ENCODE measurements at regions not wholly inside any gene's neighbourhood (a gene's known extent, or its start where the extent isn't known, plus 50 kb on each side); places are given as distances from the start of the nearest gene placed in this dataset.
"Not testable (repeated sequence)": the region's sequence is repeated elsewhere in the genome, so short reads cannot be mapped to it uniquely, and the experiment has no call there.

- Mint-ChIP-seq H3K9me3 (no peaks in the 10 kb centered on the region), H3K4me3 (no peak overlapping the region), H3K4me1 (no peaks in the 10 kb centered on the region), H3K27ac (no peak overlapping the region), H3K36me3 (no peaks in the 10 kb centered on the region)
- ATAC-seq (no peak), DNase-seq (ENCODE audit: low spot score in 2 of 2) (no peak)
Measured at GRCh38 chr4:109378511-109378910, 55.1 kb upstream of the SEC24B start.

DNA sequence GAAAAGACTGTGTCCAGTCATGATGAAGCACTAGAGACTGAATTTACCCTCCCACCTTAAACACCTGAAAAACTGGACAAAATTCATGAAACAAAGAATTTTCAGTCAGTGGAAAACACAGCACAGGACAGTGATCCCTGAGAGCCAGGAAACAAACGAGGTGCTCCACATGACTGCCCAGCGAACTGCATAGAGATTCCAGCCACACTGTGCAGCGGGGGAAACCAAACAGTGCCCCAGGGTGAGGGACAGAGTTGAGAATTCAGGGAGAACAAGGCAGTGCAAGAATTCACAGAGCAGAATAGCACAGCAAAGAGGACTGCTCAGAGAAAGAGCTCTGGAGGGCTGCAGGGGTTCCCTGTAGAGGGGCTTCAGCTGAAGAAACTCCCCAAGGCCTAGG lies 55.5 kb upstream of the SEC24B start:
- H3K4me1 Mint-ChIP-seq = no peaks in the 10 kb centered on the region

GRCh38 chr4:109375778-109376414 lies 57.7 kb upstream of the SEC24B start:
- Mint-ChIP-seq H3K9me3 (no peaks in the 10 kb centered on the region), H3K4me1 (no peaks in the 10 kb centered on the region), H3K27ac (no peak overlapping the region), H3K4me3 (no peak overlapping the region), H3K36me3 (no peaks in the 10 kb centered on the region)
- DNase-seq (ENCODE audit: low spot score in 2 of 2) (no peak), ATAC-seq (no peak)

More for the DNA sequence above, 55.5 kb upstream of the SEC24B start:
- Mint-ChIP-seq H3K4me3 (no peak overlapping the region), H3K9me3 (no peaks in the 10 kb centered on the region), H3K36me3 (no peaks in the 10 kb centered on the region), H3K27ac (no peak overlapping the region)
- DNase-seq (ENCODE audit: low spot score in 2 of 2) = no peak
- ATAC-seq = no peak

GRCh38 chr4:109368661-109369060 lies 65.0 kb upstream of the SEC24B start:
- DNase-seq (ENCODE audit: low spot score in 2 of 2) = no peak
- Mint-ChIP-seq H3K36me3 (no peaks in the 10 kb centered on the region), H3K27ac (no peak overlapping the region), H3K9me3 (no peaks in the 10 kb centered on the region), H3K4me1 (no peaks in the 10 kb centered on the region), H3K4me3 (no peak overlapping the region)
- ATAC-seq = no peak

- no peaks in the 10 kb centered on the region for H3K4me1 Mint-ChIP-seq
- ATAC-seq (no peak), DNase-seq (ENCODE audit: low spot score in 2 of 2) (no peak)
- H3K9me3 Mint-ChIP-seq = no peaks in the 10 kb centered on the region
- no peaks in the 10 kb centered on the region for H3K36me3 Mint-ChIP-seq
- no peak overlapping the region for H3K4me3 Mint-ChIP-seq
- no peak overlapping the region for H3K27ac Mint-ChIP-seq
Measured at GRCh38 chr4:109365939-109366338, 63.5 kb upstream of the COL25A1 start.

DNA sequence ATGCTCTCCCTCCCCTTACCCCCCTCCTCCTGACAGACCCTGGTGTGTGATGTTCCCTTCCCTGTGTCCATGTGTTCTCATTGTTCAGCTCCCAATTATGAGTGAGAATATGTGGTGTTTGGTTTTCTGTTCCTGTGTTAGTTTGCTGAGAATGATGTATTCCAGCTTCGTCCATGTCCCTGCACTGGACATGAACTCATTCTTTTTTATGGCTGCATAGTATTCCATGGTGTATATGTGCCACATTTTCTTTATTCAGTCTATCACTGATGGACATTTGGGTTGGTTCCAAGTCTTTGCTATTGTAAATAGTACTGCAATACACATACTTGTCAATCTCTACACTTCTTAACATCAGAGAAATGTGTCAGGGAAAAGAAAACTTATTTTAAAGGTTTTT lies 62.8 kb upstream of the COL25A1 start:
- not testable (repeated sequence) for ATAC-seq; H3K4me1 Mint-ChIP-seq; H3K27ac Mint-ChIP-seq; H3K36me3 Mint-ChIP-seq; H3K4me3 Mint-ChIP-seq; H3K9me3 Mint-ChIP-seq; DNase-seq (ENCODE audit: low spot score in 2 of 2)

DNA sequence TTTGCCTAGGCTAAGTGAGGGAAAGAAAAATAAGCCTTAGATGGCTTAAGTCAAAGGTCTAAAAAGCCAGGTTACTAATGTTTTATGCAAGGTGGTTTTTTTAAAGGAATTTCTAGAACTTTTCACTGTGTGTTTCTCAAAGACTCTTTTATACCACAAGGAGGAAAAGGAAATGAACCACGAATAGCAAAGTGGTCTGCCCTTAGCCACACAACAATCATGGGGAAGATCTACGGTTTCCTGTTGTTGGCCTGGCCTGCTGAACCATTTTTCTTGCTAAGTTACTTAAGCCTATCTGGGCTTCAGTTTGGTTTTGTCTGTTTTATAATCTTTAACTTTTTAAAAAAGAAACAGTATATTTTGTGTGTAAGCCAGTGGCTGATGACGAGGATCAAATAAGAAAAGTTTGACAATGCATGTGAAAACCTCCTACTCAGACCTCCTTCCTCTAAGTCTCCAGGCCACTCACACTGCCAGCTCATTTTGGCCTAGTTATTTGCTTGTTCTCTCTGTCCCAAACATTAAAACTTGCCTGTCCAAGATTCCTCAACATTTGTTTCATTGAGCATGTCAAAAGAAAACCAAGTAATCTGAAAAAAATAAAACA lies 56.7 kb upstream of the COL25A1 start:
- Mint-ChIP-seq H3K9me3 (no peaks in the 10 kb centered on the region), H3K36me3 (no peaks in the 10 kb centered on the region), H3K27ac (peak overlapping the region; percentile 68), H3K4me1 (peaks cover 31% of the 10 kb centered on the region), H3K4me3 (peak overlapping the region; percentile 25)
- ATAC-seq (peak; percentile 90), DNase-seq (ENCODE audit: low spot score in 2 of 2) (no peak)

DNA sequence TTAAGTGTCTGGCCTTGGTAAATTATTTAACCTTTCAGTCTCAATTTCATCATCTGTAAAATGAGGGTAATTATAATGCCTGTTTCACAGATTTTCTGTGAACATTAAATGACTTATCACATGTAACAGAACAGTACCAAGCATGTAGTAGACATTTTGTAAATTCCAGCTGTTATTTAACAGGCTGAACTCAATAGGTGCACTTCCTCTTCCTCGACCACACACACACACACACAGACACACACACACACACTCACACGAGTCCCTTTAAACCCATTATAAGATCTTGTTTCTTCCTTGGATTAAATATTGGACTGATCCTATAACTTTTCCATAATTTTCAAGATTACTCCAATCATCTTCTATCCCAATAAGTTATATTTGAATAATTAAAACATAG lies 53.4 kb upstream of the COL25A1 start:
- H3K27ac Mint-ChIP-seq = no peak overlapping the region
- H3K36me3 Mint-ChIP-seq = no peaks in the 10 kb centered on the region
- no peak for DNase-seq (ENCODE audit: low spot score in 2 of 2)
- no peak for ATAC-seq
- H3K4me3 Mint-ChIP-seq = no peak overlapping the region
- no peaks in the 10 kb centered on the region for H3K9me3 Mint-ChIP-seq
- H3K4me1 Mint-ChIP-seq = peaks cover 31% of the 10 kb centered on the region

- Mint-ChIP-seq H3K4me1 (peaks cover 11% of the 10 kb centered on the region), H3K36me3 (no peaks in the 10 kb centered on the region), H3K27ac (no peak overlapping the region), H3K9me3 (no peaks in the 10 kb centered on the region), H3K4me3 (no peak overlapping the region)
- ATAC-seq (no peak), DNase-seq (ENCODE audit: low spot score in 2 of 2) (no peak)
Measured at GRCh38 chr4:109352941-109353340, 50.5 kb upstream of the COL25A1 start.
